GM12891 (cell line): ENCODE measurements at regions not wholly inside any gene's neighbourhood (a gene's known extent, or its start where the extent isn't known, plus 50 kb on each side); places are given as distances from the start of the nearest gene placed in this dataset.

Experiments used
- PAX5 ChIP-seq: IDR thresholded peaks from 2 replicates; pipeline ENCODE4 v1.6.1; 2011; ENCODE audit warnings: low read length, moderate library complexity, mild to moderate bottlenecking; ENCODE audit not compliant: insufficient read depth, severe bottlenecking
- POLR2A ChIP-seq: IDR thresholded peaks from 2 replicates; pipeline ENCODE4 v1.6.1; 2011; ENCODE audit warnings: low read depth, low read length, control low read depth
- POLR2AphosphoS5 ChIP-seq: IDR thresholded peaks from 2 replicates; pipeline ENCODE4 v1.6.1; 2011; ENCODE audit warnings: low read depth, low read length, control low read depth
- POU2F2 ChIP-seq: IDR thresholded peaks from 2 replicates; pipeline ENCODE4 v1.6.1; 2011; ENCODE audit warnings: low read depth, mild to moderate bottlenecking, control low read depth, low read length, moderate library complexity
- SPI1 ChIP-seq: IDR thresholded peaks from 2 replicates; pipeline ENCODE4 v1.6.1; 2011; ENCODE audit warnings: low read depth, low read length, control low read depth
- TAF1 ChIP-seq: IDR thresholded peaks from 2 replicates; pipeline ENCODE4 v1.6.1; 2011; ENCODE audit warnings: low read depth, low read length, control low read depth

DNA sequence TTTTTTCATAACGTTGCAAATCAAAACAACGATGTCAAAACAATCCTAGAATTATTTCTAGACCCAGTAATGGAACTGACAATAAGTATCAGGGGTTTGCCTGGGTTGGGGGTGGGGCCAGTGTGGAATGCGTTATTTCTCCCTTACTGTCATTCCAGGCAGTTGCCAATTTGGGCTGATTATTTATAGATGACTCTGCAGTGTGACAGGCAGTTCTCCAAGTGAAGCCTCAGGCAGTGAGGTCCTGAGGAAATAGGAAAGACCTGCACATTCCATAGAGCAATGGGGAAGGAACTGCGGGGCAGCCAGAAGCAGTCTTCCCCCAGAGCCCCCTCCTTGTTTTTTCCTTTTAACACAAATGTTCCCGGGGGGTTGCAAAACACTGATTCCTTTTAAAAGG, 179.0 kb downstream of the YTHDC2 start:
- TF ChIP-seq POLR2A, result no peak
- TF ChIP-seq SPI1, result no peak
- no peak for TF ChIP-seq POU2F2
- TF ChIP-seq POLR2AphosphoS5, result no peak
- TF ChIP-seq TAF1, result no peak
- no peak for TF ChIP-seq PAX5
